Activated CD8-positive, alpha-beta memory T cell treated with anti-CD3 and anti-CD28 coated beads, Interleukin-2, amount 10 ng/mL, durations not matched to agents 7 days and 5 days (primary cell): ENCODE measurements at regions not wholly inside any gene's neighbourhood (a gene's known extent, or its start where the extent isn't known, plus 50 kb on each side); places are given as distances from the start of the nearest gene placed in this dataset.

ENCODE experiments used
- ATAC-seq: fragments of 150-1000 bp; cut with Tn5 transposase; one replicate; pipeline ENCODE4 v1.10.0; 2021; ENCODE audit warnings: moderate library complexity
- CTCF ChIA-PET: fragments of 350-600 bp; sonication (Branson Sonifier 250); formaldehyde crosslinking; loops from one replicate; lab custom pipeline; 2021; ENCODE audit warnings: antibody characterized with exemption; lab: Charles Lee
- DNase-seq: peaks from one replicate; pipeline ENCODE4 v3.0.0-alpha.2; 2020
- H3K27ac Mint-ChIP-seq: one replicate; pipeline ENCODE4 v1.8.0; 2021; ENCODE audit warnings: mild to moderate bottlenecking, mixed read lengths
- H3K27me3 Mint-ChIP-seq: one replicate; pipeline ENCODE4 v1.8.0; 2021; ENCODE audit warnings: mixed read lengths
- H3K36me3 Mint-ChIP-seq: one replicate; pipeline ENCODE4 v1.8.0; 2021; ENCODE audit warnings: mild to moderate bottlenecking, mixed read lengths
- H3K4me1 Mint-ChIP-seq: one replicate; pipeline ENCODE4 v1.8.0; 2021; ENCODE audit warnings: mixed read lengths
- H3K4me3 Mint-ChIP-seq: one replicate; pipeline ENCODE4 v1.8.0; 2021; ENCODE audit warnings: mild to moderate bottlenecking, moderate library complexity, mixed read lengths
- H3K9me3 Mint-ChIP-seq: one replicate; pipeline ENCODE4 v1.8.0; 2022; ENCODE audit warnings: low read depth, mixed read lengths

GRCh38 chr2:238502088-238502810 lies 75.5 kb downstream of the ASB1 start:
- Mint-ChIP-seq H3K27ac (no peak overlapping the region), H3K27me3 (peaks cover 8% of the 10 kb centered on the region), H3K9me3 (no peaks in the 10 kb centered on the region), H3K36me3 (no peaks in the 10 kb centered on the region), H3K4me3 (no peak overlapping the region), H3K4me1 (peaks cover 18% of the 10 kb centered on the region)
- ATAC-seq (no peak), DNase-seq (no peak)
- CTCF ChIA-PET = no interaction called here

DNA sequence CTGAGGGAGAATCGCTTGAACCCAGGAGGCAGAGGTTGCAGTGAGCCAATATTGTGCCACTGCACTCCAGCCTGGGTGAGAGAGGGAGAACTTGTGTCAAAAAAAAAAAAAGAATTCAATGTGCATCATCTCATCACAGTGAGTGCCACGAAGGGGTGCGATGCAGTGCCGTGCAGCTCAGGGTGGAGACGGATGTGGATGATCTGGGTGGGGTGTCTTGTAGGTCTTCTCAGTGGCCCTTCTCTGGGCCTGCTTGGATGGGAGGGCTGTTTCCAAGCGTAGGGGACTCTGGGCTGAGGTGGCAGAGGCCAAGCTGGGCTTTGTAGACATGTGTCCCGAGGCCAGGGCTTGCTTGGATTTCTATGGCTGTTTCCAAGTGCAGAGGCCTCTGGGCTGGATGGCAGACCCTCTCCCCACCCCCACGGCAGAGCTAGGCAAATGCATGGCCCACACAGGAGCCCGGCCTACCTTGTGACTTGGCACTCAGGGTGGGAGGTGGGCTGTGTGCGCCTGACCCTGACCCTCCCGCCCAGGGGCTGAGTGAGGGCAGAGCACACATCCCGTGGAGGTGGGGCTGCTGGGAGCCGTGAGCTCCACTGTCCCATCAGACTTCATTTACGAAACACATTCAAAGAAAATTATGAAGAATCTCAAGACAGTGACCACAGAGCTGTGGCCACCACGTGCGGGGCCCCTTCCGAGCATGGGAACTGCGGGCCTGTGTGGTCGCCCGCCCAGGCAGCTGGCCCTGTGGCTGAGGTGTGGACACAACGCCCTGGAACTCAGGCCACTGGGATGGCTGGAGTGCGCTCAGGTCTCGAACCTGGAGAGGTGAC lies 76.4 kb downstream of the ASB1 start:
- Mint-ChIP-seq H3K9me3 (no peaks in the 10 kb centered on the region), H3K4me3 (no peak overlapping the region), H3K36me3 (no peaks in the 10 kb centered on the region), H3K27ac (no peak overlapping the region), H3K27me3 (peaks cover 14% of the 10 kb centered on the region), H3K4me1 (peaks cover 18% of the 10 kb centered on the region)
- DNase-seq (no peak), ATAC-seq (no peak)
- CTCF ChIA-PET = interaction anchor here (1.3 kb wide), 1 partner anchor 10 kb away, joined by 3 read pairs; no protein-coding TSS in a partner anchor

DNA sequence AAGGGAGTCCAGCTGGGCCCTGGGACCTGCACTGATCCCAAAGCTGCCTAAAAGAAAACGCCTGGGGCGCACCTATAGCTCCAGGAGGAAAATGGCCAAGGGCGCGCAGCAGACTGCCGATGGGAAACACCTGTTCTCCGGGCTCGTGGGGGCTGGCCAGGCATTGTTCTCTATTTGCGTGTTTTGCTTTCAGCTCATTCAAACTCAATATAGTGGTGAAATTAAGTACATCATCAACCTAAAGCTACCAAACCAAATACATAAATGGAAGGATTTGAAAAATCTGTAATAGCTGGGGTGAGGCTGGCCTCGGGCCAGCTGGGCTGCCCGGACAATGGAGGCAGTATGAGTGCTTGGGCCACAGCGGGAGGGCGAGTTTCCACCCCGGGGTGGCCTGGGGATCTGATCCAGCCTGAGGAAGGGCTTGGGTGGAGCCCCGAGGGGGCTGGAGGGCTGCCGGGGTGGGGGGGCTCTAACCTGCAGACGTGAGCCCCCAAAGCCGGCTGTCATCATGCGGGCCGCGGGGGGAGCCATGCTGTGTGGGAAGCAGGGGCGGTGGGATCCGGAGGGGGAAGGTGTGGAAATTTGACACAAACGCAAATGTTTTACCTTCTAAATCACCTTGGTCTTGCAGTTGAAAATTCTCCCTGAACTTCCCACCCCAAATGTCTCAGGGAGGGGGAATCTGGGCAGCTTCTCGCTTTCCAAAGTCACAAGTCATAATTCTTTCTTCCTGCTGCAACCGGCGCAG lies 77.6 kb downstream of the ASB1 start:
- peaks cover 18% of the 10 kb centered on the region for H3K27me3 Mint-ChIP-seq
- CTCF ChIA-PET = interaction anchor here (1.3 kb wide), 1 partner anchor 9 kb away, joined by 3 read pairs; no protein-coding TSS in a partner anchor
- ATAC-seq = no peak
- no peaks in the 10 kb centered on the region for H3K36me3 Mint-ChIP-seq
- H3K4me3 Mint-ChIP-seq = no peak overlapping the region
- DNase-seq = no peak
- no peaks in the 10 kb centered on the region for H3K9me3 Mint-ChIP-seq
- peaks cover 18% of the 10 kb centered on the region for H3K4me1 Mint-ChIP-seq
- no peak overlapping the region for H3K27ac Mint-ChIP-seq

GRCh38 chr2:238505119-238505891 lies 78.6 kb downstream of the ASB1 start:
- DNase-seq = peak; percentile 86
- Mint-ChIP-seq H3K9me3 (no peaks in the 10 kb centered on the region), H3K27me3 (peaks cover 18% of the 10 kb centered on the region), H3K27ac (peak overlapping the region; percentile 73), H3K4me3 (peak overlapping the region; percentile 37), H3K4me1 (peaks cover 18% of the 10 kb centered on the region), H3K36me3 (no peaks in the 10 kb centered on the region)
- CTCF ChIA-PET = no interaction called here
- peak; percentile 87 for ATAC-seq

- Mint-ChIP-seq H3K36me3 (no peaks in the 10 kb centered on the region), H3K9me3 (no peaks in the 10 kb centered on the region), H3K4me3 (peak overlapping the region; percentile 37), H3K27me3 (peaks cover 18% of the 10 kb centered on the region), H3K4me1 (peaks cover 18% of the 10 kb centered on the region), H3K27ac (peak overlapping the region; percentile 73)
- DNase-seq (no peak), ATAC-seq (peak; percentile 34)
- CTCF ChIA-PET = no interaction called here
These were observed 79.2 kb downstream of the ASB1 start for GRCh38 chr2:238505892-238506280.

DNA sequence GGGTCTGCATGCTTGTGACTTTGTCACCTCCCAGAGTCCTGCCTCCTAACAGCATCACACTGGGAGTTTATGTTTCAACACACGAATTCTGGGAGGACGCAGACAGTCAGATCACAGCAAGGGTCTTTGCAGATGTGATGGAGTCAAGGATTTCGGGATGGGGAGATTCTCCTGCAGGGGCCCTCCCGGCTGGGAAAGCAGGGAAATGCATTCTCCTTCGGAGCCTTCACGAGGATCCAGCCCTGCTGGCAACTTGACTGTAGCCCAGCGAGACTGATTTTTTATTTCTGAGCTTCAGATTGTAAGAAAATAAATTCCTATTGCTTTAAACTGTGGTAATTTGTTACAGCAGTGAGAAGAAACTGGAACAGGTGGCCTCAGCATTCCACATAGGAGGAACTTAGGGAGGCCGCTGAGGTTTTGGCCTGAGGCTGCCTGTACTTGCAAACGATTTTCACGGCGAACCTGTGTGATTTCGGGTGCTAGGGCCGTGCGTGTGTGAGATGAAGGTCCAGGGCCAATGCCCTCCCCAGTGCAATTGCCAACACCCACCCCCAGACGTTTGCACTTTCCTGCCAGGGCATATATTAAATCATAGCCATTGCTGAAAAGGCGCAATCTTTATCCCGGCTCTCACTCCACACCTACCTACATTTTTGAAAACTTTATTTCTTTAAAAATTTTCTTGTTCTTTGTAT lies 79.8 kb downstream of the ASB1 start:
- CTCF ChIA-PET = no interaction called here
- ATAC-seq (no peak), DNase-seq (no peak)
- H3K27me3 Mint-ChIP-seq = peaks cover 18% of the 10 kb centered on the region
- H3K9me3 Mint-ChIP-seq = no peaks in the 10 kb centered on the region
- H3K36me3 Mint-ChIP-seq = no peaks in the 10 kb centered on the region
- H3K4me3 Mint-ChIP-seq = no peak overlapping the region
- peaks cover 18% of the 10 kb centered on the region for H3K4me1 Mint-ChIP-seq
- H3K27ac Mint-ChIP-seq = no peak overlapping the region

- no peak overlapping the region for H3K27ac Mint-ChIP-seq
- H3K9me3 Mint-ChIP-seq = no peaks in the 10 kb centered on the region
- peaks cover 18% of the 10 kb centered on the region for H3K27me3 Mint-ChIP-seq
- H3K4me3 Mint-ChIP-seq = no peak overlapping the region
- H3K4me1 Mint-ChIP-seq = peaks cover 18% of the 10 kb centered on the region
- no peak for ATAC-seq
- DNase-seq = no peak
- CTCF ChIA-PET = no interaction called here
- no peaks in the 10 kb centered on the region for H3K36me3 Mint-ChIP-seq
These were observed 81.1 kb downstream of the ASB1 start for GRCh38 chr2:238507836-238508235.

DNA sequence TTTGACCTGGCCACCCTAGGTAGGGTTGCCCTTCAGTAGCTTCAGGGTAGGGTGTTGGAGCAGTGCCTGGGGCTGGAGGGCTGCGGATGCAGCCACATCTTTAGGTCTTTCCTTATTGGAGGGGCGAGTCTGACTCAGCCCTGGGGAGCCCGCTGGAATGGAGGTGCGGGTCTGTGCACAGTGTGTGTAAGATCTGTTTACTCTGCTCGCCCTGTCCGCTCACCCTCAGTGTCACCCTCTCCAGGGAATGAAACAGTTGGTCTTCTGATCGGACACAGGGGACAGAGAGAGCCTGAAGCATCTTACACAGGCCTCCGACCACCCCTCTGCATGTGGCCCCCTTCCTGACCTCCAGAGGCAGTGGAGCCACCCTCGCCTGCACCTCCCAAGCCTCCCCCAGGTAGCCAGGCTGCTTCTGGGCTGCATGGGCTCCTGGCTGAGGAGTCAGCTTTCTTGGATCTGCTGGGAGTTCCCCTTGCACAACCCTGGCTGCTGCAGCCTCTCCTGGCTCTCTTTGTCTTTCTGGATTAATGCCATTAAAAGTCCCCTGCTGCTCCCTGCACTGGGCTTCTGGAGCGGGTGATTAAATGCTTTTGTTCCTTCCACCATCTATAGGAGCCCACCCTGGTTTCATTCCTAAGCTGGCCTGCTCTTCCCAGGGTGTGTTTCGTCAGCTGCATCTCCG lies 82.6 kb downstream of the ASB1 start:
- CTCF ChIA-PET = interaction anchor here (1.1 to 1.2 kb wide), 2 partner anchors 152 to 276 kb away, joined by 3 read pairs; no protein-coding TSS in a partner anchor
- DNase-seq (no peak), ATAC-seq (no peak)
- Mint-ChIP-seq H3K4me3 (no peak overlapping the region), H3K27ac (no peak overlapping the region), H3K36me3 (no peaks in the 10 kb centered on the region), H3K27me3 (peaks cover 18% of the 10 kb centered on the region), H3K4me1 (peaks cover 14% of the 10 kb centered on the region), H3K9me3 (no peaks in the 10 kb centered on the region)

DNA sequence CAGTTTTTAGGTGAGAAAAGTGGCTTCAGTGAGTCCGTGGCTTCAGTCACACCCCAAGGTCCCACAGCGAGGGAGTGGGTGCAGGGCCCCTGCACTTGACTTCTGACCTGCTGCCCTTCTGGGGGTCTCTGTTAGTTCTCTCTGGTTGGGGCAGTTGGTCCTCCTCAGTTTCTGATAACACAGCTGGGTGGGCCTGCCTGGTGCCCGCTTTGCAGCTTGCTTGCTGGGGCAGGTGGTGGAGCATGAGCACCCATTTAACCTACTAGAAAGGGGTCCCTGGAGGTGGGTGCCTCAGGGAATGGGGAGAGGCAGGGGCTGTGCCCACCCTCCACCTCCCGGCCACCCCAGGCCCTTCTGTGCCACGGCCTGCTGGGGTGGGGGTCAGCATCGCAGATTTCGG lies 83.2 kb downstream of the ASB1 start:
- no peak for ATAC-seq
- no peaks in the 10 kb centered on the region for H3K36me3 Mint-ChIP-seq
- H3K27ac Mint-ChIP-seq = no peak overlapping the region
- peaks cover 20% of the 10 kb centered on the region for H3K27me3 Mint-ChIP-seq
- H3K4me1 Mint-ChIP-seq = peaks cover 14% of the 10 kb centered on the region
- no peak overlapping the region for H3K4me3 Mint-ChIP-seq
- CTCF ChIA-PET = interaction anchor here (1.2 kb wide), 1 partner anchor 275 kb away, joined by 3 read pairs; no protein-coding TSS in a partner anchor
- no peaks in the 10 kb centered on the region for H3K9me3 Mint-ChIP-seq
- DNase-seq = no peak

DNA sequence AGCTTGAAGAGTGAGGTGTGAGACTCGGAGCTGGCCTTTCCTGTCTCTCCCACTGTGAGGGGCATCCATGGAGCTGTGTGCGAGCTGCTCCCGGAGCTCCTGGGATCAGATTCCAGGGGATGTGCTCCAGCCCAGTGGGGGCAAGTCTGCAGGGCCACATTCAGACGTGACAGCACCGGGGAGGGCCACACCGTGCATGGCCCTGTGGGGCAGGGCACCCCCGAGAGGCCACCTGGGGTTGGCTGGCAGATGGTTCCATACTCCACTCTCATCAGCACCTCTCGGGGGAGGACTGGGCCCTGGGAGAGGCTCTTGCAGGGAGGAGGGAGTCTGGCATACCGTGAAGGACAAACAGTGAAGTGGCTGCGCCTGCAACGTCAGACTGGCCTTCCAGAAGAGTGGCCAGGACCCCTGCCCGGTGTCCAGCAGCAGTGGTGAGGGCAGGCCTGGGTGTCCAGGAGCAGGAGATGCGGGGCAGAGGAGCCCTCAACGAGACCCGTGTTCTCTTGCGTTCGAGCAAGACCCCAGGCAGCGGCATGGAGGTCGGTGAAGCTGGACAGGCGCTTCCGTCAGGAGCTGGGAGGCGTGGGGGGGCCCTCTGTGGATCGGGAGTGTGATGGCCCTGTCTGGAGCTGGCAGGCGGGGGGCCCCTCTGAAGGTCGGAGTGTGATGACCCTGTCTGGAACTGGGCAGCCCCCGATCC lies 84.3 kb downstream of the ASB1 start:
- CTCF ChIA-PET = no interaction called here
- H3K27me3 Mint-ChIP-seq = peaks cover 23% of the 10 kb centered on the region
- H3K9me3 Mint-ChIP-seq = no peaks in the 10 kb centered on the region
- no peak overlapping the region for H3K27ac Mint-ChIP-seq
- H3K4me3 Mint-ChIP-seq = no peak overlapping the region
- DNase-seq (no peak), ATAC-seq (no peak)
- H3K4me1 Mint-ChIP-seq = peaks cover 4% of the 10 kb centered on the region
- H3K36me3 Mint-ChIP-seq = no peaks in the 10 kb centered on the region

DNA sequence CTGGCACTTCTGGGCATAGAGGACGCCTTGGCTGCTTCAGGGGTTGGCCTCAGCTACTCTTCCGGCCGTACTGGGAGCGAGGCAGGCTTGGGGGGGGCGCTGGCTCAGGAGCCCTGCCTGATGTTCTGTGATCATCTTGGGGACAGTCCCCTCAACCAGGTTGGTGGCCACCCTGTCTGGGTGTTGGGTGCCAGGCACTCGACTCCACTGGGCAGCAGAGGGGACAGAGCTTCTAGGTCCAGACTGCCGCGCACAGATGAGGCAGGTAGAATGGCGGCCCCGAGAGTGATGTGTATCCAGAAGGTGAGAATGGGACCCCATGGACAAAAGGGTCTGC lies 84.9 kb downstream of the ASB1 start:
- H3K36me3 Mint-ChIP-seq = no peaks in the 10 kb centered on the region
- peaks cover 2% of the 10 kb centered on the region for H3K9me3 Mint-ChIP-seq
- DNase-seq (no peak), ATAC-seq (no peak)
- H3K4me1 Mint-ChIP-seq = peaks cover 4% of the 10 kb centered on the region
- CTCF ChIA-PET = no interaction called here
- no peak overlapping the region for H3K27ac Mint-ChIP-seq
- peaks cover 20% of the 10 kb centered on the region for H3K27me3 Mint-ChIP-seq
- no peak overlapping the region for H3K4me3 Mint-ChIP-seq
